A673 (cell line): ENCODE measurements at regions not wholly inside any gene's neighbourhood (a gene's known extent, or its start where the extent isn't known, plus 50 kb on each side); places are given as distances from the start of the nearest gene placed in this dataset.

Experiments
- CTCF ChIP-seq: fragments of 300-800, 200-600 bp; sonication (generic); conservative IDR thresholded peaks from 2 replicates; pipeline ENCODE4 v1.5.1; 2017; ENCODE audit warnings: low read depth, mild to moderate bottlenecking, antibody characterized with exemption, low read length, moderate library complexity, mixed read lengths
- EZH2 ChIP-seq: fragments of 200-600 bp; sonication (generic); IDR thresholded peaks from 2 replicates; pipeline ENCODE4 v1.6.1; 2017; ENCODE audit warnings: borderline replicate concordance, low read depth, mild to moderate bottlenecking, mixed read lengths, antibody characterized with exemption, low read length; ENCODE audit not compliant: poor library complexity, severe bottlenecking

GRCh38 chr5:90293931-90294330 is 115.6 kb downstream of the CETN3 start:
- TF ChIP-seq EZH2 (no peak), CTCF (no peak)
